H9 (cell line): ENCODE measurements at regions not wholly inside any gene's neighbourhood (a gene's known extent, or its start where the extent isn't known, plus 50 kb on each side); places are given as distances from the start of the nearest gene placed in this dataset.

Experiments
- DNase-seq: peaks from one replicate; pipeline ENCODE4 v3.0.0-alpha.2; 2017
- H2AFZ ChIP-seq: one replicate; pipeline ENCODE4 v1.6.1; 2013; ENCODE audit warnings: mild to moderate bottlenecking, low read length, control low read depth, moderate library complexity
- H2AK5ac ChIP-seq: 2 replicates; pipeline ENCODE4 v1.6.1; 2013; ENCODE audit warnings: low read length, control low read depth, mixed read lengths; ENCODE audit not compliant: insufficient read length
- H2BK120ac ChIP-seq: one replicate; pipeline ENCODE4 v1.6.1; 2013; ENCODE audit warnings: low read depth, mild to moderate bottlenecking, low read length, control low read depth, inconsistent platforms; ENCODE audit not compliant: poor library complexity, severe bottlenecking
- H2BK12ac ChIP-seq: 2 replicates; pipeline ENCODE4 v1.6.1; 2013; ENCODE audit warnings: low read length, control low read depth, mixed read lengths, low read depth; ENCODE audit not compliant: insufficient read length
- H2BK15ac ChIP-seq: 2 replicates; pipeline ENCODE4 v1.6.1; 2013; ENCODE audit warnings: low read depth, low read length, control low read depth
- H2BK20ac ChIP-seq: one replicate; pipeline ENCODE4 v1.6.1; 2013; ENCODE audit warnings: low read depth, mild to moderate bottlenecking, low read length, control low read depth, inconsistent platforms; ENCODE audit not compliant: poor library complexity, severe bottlenecking
- H2BK5ac ChIP-seq: 2 replicates; pipeline ENCODE4 v1.6.1; 2013; ENCODE audit warnings: low read length, control low read depth, mixed read lengths; ENCODE audit not compliant: insufficient read length
- H3K14ac ChIP-seq: 2 replicates; pipeline ENCODE4 v1.6.1; 2013; ENCODE audit warnings: low read length, control low read depth; ENCODE audit not compliant: insufficient read depth
- H3K18ac ChIP-seq: 2 replicates; pipeline ENCODE4 v1.6.1; 2013; ENCODE audit warnings: low read depth, mild to moderate bottlenecking, mixed read lengths, low read length, control low read depth; ENCODE audit not compliant: insufficient read length
- H3K23ac ChIP-seq: 2 replicates; pipeline ENCODE4 v1.6.1; 2013; ENCODE audit warnings: low read length, control low read depth, mixed read lengths, low read depth; ENCODE audit not compliant: insufficient read length
- H3K23me2 ChIP-seq: 2 replicates; pipeline ENCODE4 v1.6.1; 2013; ENCODE audit warnings: low read depth, mild to moderate bottlenecking, mixed read lengths, low read length, control low read depth; ENCODE audit not compliant: insufficient read length, poor library complexity, severe bottlenecking
- H3K27ac ChIP-seq: 2 replicates; pipeline ENCODE4 v1.5.1; 2013; ENCODE audit warnings: low read length, control low read depth, mixed read lengths, low read depth; ENCODE audit not compliant: insufficient read length
- H3K27me3 ChIP-seq: 2 replicates; pipeline ENCODE4 v1.6.1; 2013; ENCODE audit warnings: low read length, control low read depth, inconsistent platforms; ENCODE audit not compliant: insufficient read depth
- H3K4ac ChIP-seq: 2 replicates; pipeline ENCODE4 v1.6.1; 2013; ENCODE audit warnings: low read depth, mild to moderate bottlenecking, control low read depth, inconsistent platforms, low read length, moderate library complexity
- H3K4me1 ChIP-seq: 2 replicates; pipeline ENCODE4 v1.6.1; 2013; ENCODE audit warnings: low read length, control low read depth, inconsistent platforms; ENCODE audit not compliant: insufficient read depth
- H3K4me2 ChIP-seq: 2 replicates; pipeline ENCODE4 v1.6.1; 2013; ENCODE audit warnings: low read length, control low read depth, mixed read lengths; ENCODE audit not compliant: insufficient read length, insufficient read depth
- H3K56ac ChIP-seq: 2 replicates; pipeline ENCODE4 v1.6.1; 2013; ENCODE audit warnings: low read depth, mild to moderate bottlenecking, mixed read lengths, low read length, control low read depth; ENCODE audit not compliant: insufficient read length
- H3K79me1 ChIP-seq: 2 replicates; pipeline ENCODE4 v1.6.1; 2013; ENCODE audit warnings: low read depth, mild to moderate bottlenecking, moderate library complexity, low read length, control low read depth, inconsistent platforms; ENCODE audit not compliant: insufficient read depth, poor library complexity, severe bottlenecking
- H3K79me2 ChIP-seq: 2 replicates; pipeline ENCODE4 v1.6.1; 2013; ENCODE audit warnings: low read length, control low read depth, inconsistent platforms; ENCODE audit not compliant: insufficient read depth
- H3K9ac ChIP-seq: 2 replicates; pipeline ENCODE4 v1.6.1; 2013; ENCODE audit warnings: low read length, control low read depth, mixed read lengths; ENCODE audit not compliant: insufficient read length; ENCODE audit errors: extremely low read depth
- H3K9me3 ChIP-seq: one replicate; pipeline ENCODE4 v1.6.1; 2013; ENCODE audit warnings: low read depth, low read length, inconsistent platforms; ENCODE audit not compliant: control insufficient read depth
- H3T11ph ChIP-seq: one replicate; pipeline ENCODE4 v1.6.1; 2013; ENCODE audit warnings: mild to moderate bottlenecking, low read length, control low read depth, inconsistent platforms
- H4K20me1 ChIP-seq: one replicate; pipeline ENCODE4 v1.6.1; 2013; ENCODE audit not compliant: control insufficient read depth, insufficient read length, insufficient read depth
- H4K5ac ChIP-seq: 2 replicates; pipeline ENCODE4 v1.6.1; 2013; ENCODE audit warnings: low read depth, mild to moderate bottlenecking, mixed read lengths, low read length, control low read depth; ENCODE audit not compliant: insufficient read length
- H4K8ac ChIP-seq: replicated peaks from 2 replicates; pipeline ENCODE4 v1.6.1; 2013; ENCODE audit warnings: low read length, control low read depth, mixed read lengths, low read depth; ENCODE audit not compliant: insufficient read length
- H4K91ac ChIP-seq: 2 replicates; pipeline ENCODE4 v1.6.1; 2013; ENCODE audit warnings: low read depth, mild to moderate bottlenecking, moderate library complexity, mixed read lengths, low read length, control low read depth; ENCODE audit not compliant: insufficient read length
- H3K27ac Mint-ChIP-seq, 3 experiments: 2 replicates in 2 of 3; 3 replicates in 1 of 3; pipeline ENCODE4 v1.8.0; 2020 to 2021; ENCODE audit warnings: mixed read lengths in 3 of 3, mild to moderate bottlenecking in 1 of 3, moderate library complexity in 1 of 3
- H3K27me3 Mint-ChIP-seq: 2 replicates; pipeline ENCODE4 v1.8.0; 2021; ENCODE audit warnings: low read depth, mild to moderate bottlenecking, moderate library complexity, mixed read lengths
- H3K36me3 Mint-ChIP-seq, 3 experiments: 2 replicates in 2 of 3; 3 replicates in 1 of 3; pipeline ENCODE4 v1.8.0; 2020 to 2021; ENCODE audit warnings: low read depth in 3 of 3, mixed read lengths in 3 of 3; ENCODE audit not compliant: insufficient read depth in 1 of 3
- H3K4me1 Mint-ChIP-seq, 2 experiments: 2 replicates each; pipeline ENCODE4 v1.8.0; 2020; ENCODE audit warnings: mixed read lengths in 2 of 2
- H3K4me3 Mint-ChIP-seq, 2 experiments: 2 replicates in 1 of 2; 3 replicates in 1 of 2; pipeline ENCODE4 v1.8.0; 2020 to 2021; ENCODE audit warnings: mild to moderate bottlenecking in 2 of 2, mixed read lengths in 2 of 2, moderate library complexity in 1 of 2
- H3K9me3 Mint-ChIP-seq, 2 experiments: 2 replicates in 1 of 2; 3 replicates in 1 of 2; pipeline ENCODE4 v1.8.0; 2020; ENCODE audit warnings: mild to moderate bottlenecking in 2 of 2, mixed read lengths in 2 of 2, moderate library complexity in 1 of 2
- WGBS: extraction: QIAGEN DNeasy Blood & Tissue Kit; methylation state at CpG from one replicate; pipeline ENCODE4 v1.1.7; 2013; ENCODE audit warnings: missing lambda C conversion rate, low lambda C conversion rate, mixed read lengths; ENCODE audit not compliant: insufficient read length; ENCODE audit errors: extremely low coverage; 5-methylcytosine and 5-hydroxymethylcytosine counted together
- TF ChIP-seq, protein P1 (sequence below): fragments of 200-600 bp; sonication (generic); conservative IDR thresholded peaks from 3 replicates; pipeline ENCODE4 v1.8.0; 2021; ENCODE audit warnings: antibody characterized with exemption, mild to moderate bottlenecking

DNA sequence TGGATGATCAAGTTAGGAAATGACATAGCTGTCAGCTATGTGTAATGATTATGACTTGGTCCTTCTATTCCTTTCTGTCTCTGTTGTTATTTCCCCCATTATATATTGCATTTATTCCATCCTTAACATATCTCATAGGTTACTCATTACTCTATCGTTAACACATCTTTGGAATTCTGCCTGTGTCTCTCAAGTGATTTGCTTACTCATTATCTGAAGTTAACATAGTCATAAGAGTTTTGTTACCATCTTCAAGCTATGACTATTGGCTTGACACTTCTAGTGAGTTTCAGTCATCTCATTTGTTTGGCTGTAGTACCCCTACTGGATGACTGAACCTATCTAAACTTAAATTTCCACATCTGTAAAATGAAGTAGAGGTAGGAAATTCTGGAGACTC is 286.1 kb upstream of the PPP1R2C start:
- no peak overlapping the region for H3K27ac Mint-ChIP-seq
- H3K4me1 ChIP-seq, result no peaks in the 10 kb centered on the region; the same call in 1 of the 2 replicates
- no peaks in the 10 kb centered on the region for H3K27me3 ChIP-seq
- no peak overlapping the region for H3K56ac ChIP-seq
- H3K4me2 ChIP-seq, result no peak overlapping the region
- no peaks in the 10 kb centered on the region for H4K20me1 ChIP-seq
- H2BK12ac ChIP-seq, result no peak overlapping the region
- H3K79me2 ChIP-seq, result no peaks in the 10 kb centered on the region
- DNase-seq, result no peak
- H2BK15ac ChIP-seq, result no peak overlapping the region
- no peak overlapping the region for H3K23ac ChIP-seq
- no peak overlapping the region for H3K4ac ChIP-seq
- no peak overlapping the region for H2AFZ ChIP-seq
- WGBS, result no CpG with 5 or more reads among the region's 1 CpG
- H2BK5ac ChIP-seq, result no peak overlapping the region
- peaks cover 6 to 30% of the 10 kb centered on the region in 2 experiments; a peak in 4 of 5 replicates for H3K9me3 Mint-ChIP-seq
- no peak overlapping the region for H2BK20ac ChIP-seq
- no peak overlapping the region for H3T11ph ChIP-seq
- H3K14ac ChIP-seq, result no peak overlapping the region
- H3K18ac ChIP-seq, result no peak overlapping the region
- peaks cover 0 to 24% (median 2%) of the 10 kb centered on the region in 3 experiments; a peak in 5 of 7 replicates for H3K36me3 Mint-ChIP-seq
- H4K91ac ChIP-seq, result no peak overlapping the region
- H2AK5ac ChIP-seq, result no peak overlapping the region
- TF ChIP-seq, protein P1, sequence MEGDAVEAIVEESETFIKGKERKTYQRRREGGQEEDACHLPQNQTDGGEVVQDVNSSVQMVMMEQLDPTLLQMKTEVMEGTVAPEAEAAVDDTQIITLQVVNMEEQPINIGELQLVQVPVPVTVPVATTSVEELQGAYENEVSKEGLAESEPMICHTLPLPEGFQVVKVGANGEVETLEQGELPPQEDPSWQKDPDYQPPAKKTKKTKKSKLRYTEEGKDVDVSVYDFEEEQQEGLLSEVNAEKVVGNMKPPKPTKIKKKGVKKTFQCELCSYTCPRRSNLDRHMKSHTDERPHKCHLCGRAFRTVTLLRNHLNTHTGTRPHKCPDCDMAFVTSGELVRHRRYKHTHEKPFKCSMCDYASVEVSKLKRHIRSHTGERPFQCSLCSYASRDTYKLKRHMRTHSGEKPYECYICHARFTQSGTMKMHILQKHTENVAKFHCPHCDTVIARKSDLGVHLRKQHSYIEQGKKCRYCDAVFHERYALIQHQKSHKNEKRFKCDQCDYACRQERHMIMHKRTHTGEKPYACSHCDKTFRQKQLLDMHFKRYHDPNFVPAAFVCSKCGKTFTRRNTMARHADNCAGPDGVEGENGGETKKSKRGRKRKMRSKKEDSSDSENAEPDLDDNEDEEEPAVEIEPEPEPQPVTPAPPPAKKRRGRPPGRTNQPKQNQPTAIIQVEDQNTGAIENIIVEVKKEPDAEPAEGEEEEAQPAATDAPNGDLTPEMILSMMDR, result no peak
- no peak overlapping the region for H3K9ac ChIP-seq
- H4K8ac ChIP-seq, result no peak overlapping the region
- peaks cover 18% of the 10 kb centered on the region in 2 experiments for H3K4me1 Mint-ChIP-seq
- H3K23me2 ChIP-seq, result no peaks in the 10 kb centered on the region
- H3K9me3 ChIP-seq, result no peaks in the 10 kb centered on the region
- H4K5ac ChIP-seq, result no peak overlapping the region
- no peaks in the 10 kb centered on the region; the same call in 1 of the 2 replicates for H3K27me3 Mint-ChIP-seq
- H2BK120ac ChIP-seq, result no peak overlapping the region
- H3K79me1 ChIP-seq, result no peaks in the 10 kb centered on the region
- no peak overlapping the region for H3K27ac ChIP-seq
- H3K4me3 Mint-ChIP-seq, result no peak overlapping the region
